ENCODE measurements at regions not wholly inside any gene's neighbourhood (a gene's known extent, or its start where the extent isn't known, plus 50 kb on each side); places are given as distances from the start of the nearest gene placed in this dataset.

GRCh38 chr12:96132819-96133218, 61.4 kb upstream of the ELK3 start:
- intact Hi-C loops (cut with micrococcal nuclease) = loop anchor here (2.0 kb wide), 2 partner anchors 70 to 82 kb away; no protein-coding TSS in a partner anchor

- intact Hi-C loops (cut with micrococcal nuclease) = no loop called here
These were observed 60.0 kb upstream of the ELK3 start for GRCh38 chr12:96134200-96134599.

- intact Hi-C loops (cut with micrococcal nuclease) = no loop called here
These were observed 58.0 kb upstream of the ELK3 start for GRCh38 chr12:96136161-96136560.

DNA sequence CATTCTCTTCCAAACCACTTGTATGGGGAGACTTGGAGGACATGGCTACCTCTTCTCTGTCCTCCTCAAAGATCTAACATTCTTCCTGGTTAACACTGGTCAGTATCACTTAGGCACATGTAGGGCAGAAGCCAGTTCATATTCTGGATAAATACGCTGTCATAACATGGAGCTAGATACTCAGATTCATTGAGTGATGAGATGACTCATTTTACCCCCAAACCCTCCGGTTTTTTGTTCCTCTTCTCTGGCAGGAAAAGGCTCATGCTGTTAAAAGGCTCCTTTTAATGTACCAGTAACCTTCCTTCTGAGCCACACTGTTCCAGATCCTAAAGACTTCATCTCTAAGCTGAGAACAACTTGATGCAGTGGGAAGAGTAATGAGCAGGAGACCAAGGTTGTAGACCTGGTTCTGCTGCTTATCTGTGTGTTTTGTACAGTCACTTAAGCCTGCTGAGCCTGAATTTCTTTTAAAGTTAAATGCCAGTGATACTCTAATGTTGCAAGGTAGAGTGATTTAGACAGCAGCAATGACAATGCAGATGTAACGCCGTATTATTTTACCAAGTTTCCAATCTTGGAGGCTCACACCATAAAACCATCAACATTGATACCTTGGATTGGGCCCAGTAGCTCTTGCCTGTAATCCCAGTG, 57.3 kb upstream of the ELK3 start:
- intact Hi-C loops (cut with micrococcal nuclease) = no loop called here

- intact Hi-C loops (cut with micrococcal nuclease) = no loop called here
These were observed 54.0 kb upstream of the ELK3 start for GRCh38 chr12:96140174-96140573.

GRCh38 chr12:96141216-96141912, 52.8 kb upstream of the ELK3 start:
- intact Hi-C loops (cut with micrococcal nuclease) = no loop called here

DNA sequence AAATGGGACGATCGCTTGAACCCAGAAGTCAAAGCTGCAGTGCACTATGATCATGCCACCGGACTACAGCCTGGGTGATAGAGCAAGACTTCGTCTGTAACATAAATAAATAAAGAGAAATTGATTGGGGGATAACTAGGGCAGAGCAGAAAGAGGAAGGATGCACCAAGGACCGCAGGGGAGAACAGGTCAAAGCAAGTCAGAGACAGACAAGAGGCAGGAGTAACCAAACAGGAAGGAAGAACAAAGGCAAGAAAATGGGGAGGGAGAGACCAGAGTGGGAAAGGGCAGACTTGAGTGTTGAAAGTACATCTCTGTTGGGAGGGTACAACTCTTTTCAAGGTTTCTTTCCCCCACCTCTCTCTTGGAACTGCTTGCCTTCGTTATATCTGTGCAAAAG, 50.8 kb upstream of the ELK3 start:
- intact Hi-C loops (cut with micrococcal nuclease) = no loop called here

DNA sequence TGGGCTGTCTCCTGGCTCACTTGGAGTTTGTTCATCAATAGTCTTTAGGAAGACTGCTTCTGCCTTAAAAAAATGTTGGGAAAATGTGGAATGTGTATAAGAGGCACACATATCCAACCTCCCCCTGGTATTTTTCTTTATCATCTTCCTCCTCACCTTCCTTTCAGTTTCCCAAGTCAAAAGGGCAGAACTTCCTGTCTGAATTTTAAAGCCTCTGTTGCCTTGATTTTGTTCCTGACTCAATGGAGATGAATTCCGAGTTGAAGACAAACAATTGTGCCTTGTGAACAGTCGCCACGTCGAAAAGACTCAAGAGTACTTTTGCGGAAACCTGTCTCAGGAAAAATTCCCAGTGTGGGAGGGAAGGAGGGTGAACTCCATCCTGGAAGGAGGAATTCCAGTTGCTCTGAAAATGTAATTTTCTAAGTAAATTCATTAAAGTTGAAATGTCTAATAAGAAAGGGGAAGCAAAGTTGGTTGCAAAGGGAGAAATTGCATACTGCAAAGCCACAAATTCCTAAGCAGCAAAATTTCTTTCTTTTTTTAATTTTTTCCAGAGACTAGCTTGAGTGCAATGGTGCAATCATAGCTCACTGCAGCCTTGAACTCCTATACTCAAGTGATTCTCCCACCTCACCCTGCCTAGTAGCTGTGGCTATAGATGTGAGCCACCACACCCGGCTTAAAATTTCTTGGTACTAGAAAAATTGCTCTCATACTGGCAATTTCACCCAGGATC, 50.2 kb upstream of the ELK3 start:
- intact Hi-C loops (cut with micrococcal nuclease) = no loop called here

Measured in T-helper 2 cell treated with Interferon-gamma antibody and Interleukin-4, amounts not matched to agents 100 ng/mL and 5 ng/mL, for 36 hours (primary cell).